IMR-90 (cell line): ENCODE measurements at regions not wholly inside any gene's neighbourhood (a gene's known extent, or its start where the extent isn't known, plus 50 kb on each side); places are given as distances from the start of the nearest gene placed in this dataset.

ENCODE experiments used
- ATAC-seq: fragments of 200-7000 bp; cut with Tn5 transposase; 2 replicates; pipeline ENCODE4 v1.9.1; 2020; ENCODE audit warnings: low read depth, mild to moderate bottlenecking, moderate library complexity
- BruUV-seq: library from RNA; stranded (reverse); fragments of 400-500 nt; replicated peaks from 2 replicates; lab custom pipeline; 2021; lab: Mats Ljungman, UMichigan
- CTCF ChIA-PET: fragments of 300-600 bp; formaldehyde crosslinking; extraction: SDS; loops from one replicate; lab custom pipeline; 2021; ENCODE audit warnings: antibody characterized with exemption; lab: Yijun Ruan, JAX
- POLR2A ChIA-PET: fragments of 300-600 bp; sonication (Branson Sonifier 250); formaldehyde crosslinking; loops from one replicate; lab custom pipeline; 2022; ENCODE audit warnings: antibody characterized with exemption; ENCODE audit not compliant: unreplicated experiment; lab: Charles Lee
- DNase-seq: peaks from one replicate; pipeline ENCODE4 v3.0.0; 2013
- H2AFZ ChIP-seq: replicated peaks from 2 replicates; pipeline ENCODE3; 2013; ENCODE audit warnings: low read length, mild to moderate bottlenecking; ENCODE audit not compliant: poor library complexity
- H2AK5ac ChIP-seq: 2 replicates; pipeline ENCODE4 v1.6.1; 2013; ENCODE audit warnings: low read depth, low read length, inconsistent platforms
- H2AK9ac ChIP-seq: replicated peaks from 2 replicates; pipeline ENCODE3; 2013; ENCODE audit warnings: mild to moderate bottlenecking, low read depth, low read length, moderate library complexity; ENCODE audit not compliant: poor library complexity
- H2BK120ac ChIP-seq: 2 replicates; pipeline ENCODE4 v1.6.1; 2013; ENCODE audit warnings: low read depth, low read length, inconsistent platforms
- H2BK15ac ChIP-seq: 3 replicates; pipeline ENCODE4 v1.6.1; 2013; ENCODE audit warnings: low read depth, low read length, inconsistent platforms
- H2BK20ac ChIP-seq: 2 replicates; pipeline ENCODE4 v1.6.1; 2013; ENCODE audit warnings: low read depth, mild to moderate bottlenecking, inconsistent platforms, low read length, moderate library complexity
- H2BK5ac ChIP-seq: 2 replicates; pipeline ENCODE4 v1.6.1; 2013; ENCODE audit warnings: mild to moderate bottlenecking, low read depth, low read length, inconsistent platforms; ENCODE audit not compliant: poor library complexity, severe bottlenecking
- H3K14ac ChIP-seq: replicated peaks from 2 replicates; pipeline ENCODE4 v1.6.1; 2013; ENCODE audit warnings: low read depth, low read length, inconsistent platforms
- H3K18ac ChIP-seq: 2 replicates; pipeline ENCODE4 v1.6.1; 2013; ENCODE audit warnings: low read depth, low read length, control low read depth
- H3K23ac ChIP-seq: 2 replicates; pipeline ENCODE4 v1.6.1; 2013; ENCODE audit warnings: low read depth, low read length, inconsistent platforms
- H3K27ac ChIP-seq: 2 replicates; pipeline ENCODE4 v1.5.1; 2013; ENCODE audit warnings: mild to moderate bottlenecking, control low read depth, low read length; ENCODE audit not compliant: insufficient read depth
- H3K27me3 ChIP-seq: 2 replicates; pipeline ENCODE4 v1.6.1; 2013; ENCODE audit warnings: low read length; ENCODE audit not compliant: control insufficient read depth, insufficient read depth
- H3K36me3 ChIP-seq: 2 replicates; pipeline ENCODE4 v1.6.1; 2013; ENCODE audit warnings: low read length, mixed read lengths; ENCODE audit not compliant: control insufficient read depth, insufficient read depth
- H3K4ac ChIP-seq: 2 replicates; pipeline ENCODE4 v1.6.1; 2013; ENCODE audit warnings: low read depth, low read length, inconsistent platforms
- H3K4me1 ChIP-seq: 2 replicates; pipeline ENCODE4 v1.6.1; 2013; ENCODE audit warnings: low read length, mixed read lengths; ENCODE audit not compliant: control insufficient read depth, insufficient read depth
- H3K4me2 ChIP-seq: 2 replicates; pipeline ENCODE4 v1.6.1; 2013; ENCODE audit warnings: low read depth, mild to moderate bottlenecking, control low read depth, low read length, moderate library complexity
- H3K4me3 ChIP-seq: 2 replicates; pipeline ENCODE4 v1.5.1; 2013; ENCODE audit warnings: low read depth, mild to moderate bottlenecking, control low read depth, low read length, moderate library complexity; ENCODE audit not compliant: insufficient read depth
- H3K56ac ChIP-seq: 2 replicates; pipeline ENCODE4 v1.6.1; 2013; ENCODE audit warnings: low read length, inconsistent platforms; ENCODE audit not compliant: insufficient read depth; ENCODE audit errors: extremely low read depth
- H3K79me1 ChIP-seq, 2 experiments: 2 replicates each; pipeline ENCODE4 v1.6.1; 2013; ENCODE audit warnings: low read length in 2 of 2, inconsistent platforms in 1 of 2, low read depth in 1 of 2
- H3K9ac ChIP-seq: 2 replicates; pipeline ENCODE4 v1.6.1; 2013; ENCODE audit warnings: low read depth, low read length, control low read depth
- H3K9me1 ChIP-seq: 2 replicates; pipeline ENCODE4 v1.6.1; 2013; ENCODE audit warnings: low read length, inconsistent platforms; ENCODE audit not compliant: insufficient read depth
- H3K9me3 ChIP-seq: 2 replicates; pipeline ENCODE4 v1.6.1; 2013; ENCODE audit warnings: low read length; ENCODE audit not compliant: control insufficient read depth, insufficient read depth
- H4K20me1 ChIP-seq: 2 replicates; pipeline ENCODE4 v1.6.1; 2013; ENCODE audit warnings: low read length, inconsistent platforms; ENCODE audit not compliant: insufficient read depth
- H4K5ac ChIP-seq: 2 replicates; pipeline ENCODE4 v1.6.1; 2013; ENCODE audit warnings: mild to moderate bottlenecking, low read depth, low read length, control low read depth
- H4K8ac ChIP-seq, 2 experiments: 2 replicates each; pipeline ENCODE4 v1.6.1; 2013; ENCODE audit warnings: low read depth in 2 of 2, low read length in 2 of 2, control low read depth in 1 of 2, inconsistent platforms in 1 of 2
- H4K91ac ChIP-seq: 2 replicates; pipeline ENCODE4 v1.6.1; 2013; ENCODE audit warnings: low read depth, low read length, inconsistent platforms; ENCODE audit not compliant: insufficient read depth
- BHLHE40 ChIP-seq: fragments of 150-350 bp; IDR thresholded peaks from 2 replicates; pipeline ENCODE4 v1.6.1; 2016; ENCODE audit warnings: mild to moderate bottlenecking, low read depth, low read length
- CHD1 ChIP-seq: IDR thresholded peaks from 2 replicates; pipeline ENCODE4 v1.6.1; 2012; ENCODE audit warnings: low read depth, low read length, improper control_type of control experiment
- FOS ChIP-seq: fragments of 150-350 bp; IDR thresholded peaks from 2 replicates; pipeline ENCODE4 v1.6.1; 2016; ENCODE audit warnings: low read depth, low read length
- MXI1 ChIP-seq: IDR thresholded peaks from 2 replicates; pipeline ENCODE4 v1.6.1; 2012; ENCODE audit warnings: low read depth, mild to moderate bottlenecking, low read length, moderate library complexity, borderline replicate concordance
- RCOR1 ChIP-seq: IDR thresholded peaks from 2 replicates; pipeline ENCODE4 v1.6.1; 2012; ENCODE audit warnings: mild to moderate bottlenecking, low read length, improper control_type of control experiment; ENCODE audit not compliant: insufficient replicate concordance
- RFX5 ChIP-seq: IDR thresholded peaks from 2 replicates; pipeline ENCODE4 v1.8.0; 2012; ENCODE audit warnings: low read depth, mild to moderate bottlenecking, low read length, moderate library complexity
- SMC3 ChIP-seq: fragments of 150-350 bp; IDR thresholded peaks from 2 replicates; pipeline ENCODE4 v1.6.1; 2016; ENCODE audit warnings: low read depth, mild to moderate bottlenecking, antibody characterized with exemption, low read length, moderate library complexity
- WGBS, 2 experiments: methylation state at CpG; one replicate each; pipeline versions ENCODE4 v1.1.5 to v1.1.7; 2013; ENCODE audit warnings: missing lambda C conversion rate in 2 of 2; ENCODE audit not compliant: insufficient read length in 1 of 2; ENCODE audit errors: extremely low coverage in 2 of 2; 5-methylcytosine and 5-hydroxymethylcytosine counted together
- dilution Hi-C: fragments of 300-500 bp; cut with HindIII; formaldehyde crosslinking; loops from one replicate; pipeline ENCODE4 v1.14.3; 2018; ENCODE audit warnings: low sequenced_read_pairs; ENCODE audit not compliant: unreplicated experiment
- in situ Hi-C: fragments of 300-500 bp; cut with MboI; formaldehyde crosslinking; loops from 3 replicates; pipeline ENCODE4 v1.14.3; 2019; ENCODE audit warnings: low sequenced_read_pairs, inconsistent platforms, mixed read lengths
- intact Hi-C: fragments of 100-400 bp; cut with micrococcal nuclease; formaldehyde crosslinking; loops from 2 replicates; pipeline ENCODE4 v1.10.0; 2022
- TF ChIP-seq, protein P1 (sequence below): conservative IDR thresholded peaks from 2 replicates; pipeline ENCODE4 v1.5.1; 2012; ENCODE audit warnings: mild to moderate bottlenecking, low read depth, low read length, improper control_type of control experiment
- TF ChIP-seq, protein P2 (sequence below): fragments of 150-350 bp; IDR thresholded peaks from 2 replicates; pipeline ENCODE4 v1.6.1; 2016; ENCODE audit warnings: low read depth, mild to moderate bottlenecking, low read length, moderate library complexity, borderline replicate concordance

DNA sequence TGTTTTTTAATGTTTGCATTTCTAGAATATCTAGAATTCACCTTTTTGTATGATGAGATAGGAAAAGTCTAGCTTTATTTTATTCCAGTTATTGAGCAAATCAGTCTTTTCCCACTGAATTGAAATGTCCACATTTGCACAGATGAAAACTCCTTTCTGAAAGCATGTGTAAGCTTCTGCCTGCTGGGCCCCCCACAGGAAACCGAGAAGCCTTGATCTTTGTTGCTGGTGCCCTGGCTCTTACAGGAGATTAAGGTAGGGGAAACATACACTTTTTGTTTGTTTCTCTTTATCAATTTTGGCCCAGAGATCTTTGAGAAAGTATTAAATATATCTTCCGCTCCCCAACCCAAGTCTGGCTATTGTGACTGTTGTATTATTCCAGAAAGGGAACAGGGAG lies 87.2 kb upstream of the GNAZ start:
- no peak overlapping the region for H2BK15ac ChIP-seq
- WGBS, 2 experiments, result no CpG with 5 or more reads among the region's 2 CpGs
- ATAC-seq (no peak), DNase-seq (no peak)
- no peak overlapping the region for H2AFZ ChIP-seq
- H4K5ac ChIP-seq, result no peak overlapping the region
- no peak overlapping the region for H3K56ac ChIP-seq
- in situ Hi-C loops, result no loop called here
- CTCF ChIA-PET, result no interaction called here
- no peak overlapping the region for H3K4ac ChIP-seq
- H3K9ac ChIP-seq, result no peak overlapping the region
- H4K20me1 ChIP-seq, result no peaks in the 10 kb centered on the region
- no peaks in the 10 kb centered on the region for H3K79me1 ChIP-seq
- dilution Hi-C loops, result no loop called here
- no peak overlapping the region for H3K23ac ChIP-seq
- no peak overlapping the region for H3K14ac ChIP-seq
- no peaks in the 10 kb centered on the region for H3K9me1 ChIP-seq
- TF ChIP-seq BHLHE40 (no peak), SMC3 (no peak), RCOR1 (no peak), FOS (no peak), MXI1 (no peak), CHD1 (no peak), RFX5 (no peak)
- TF ChIP-seq, protein P1, sequence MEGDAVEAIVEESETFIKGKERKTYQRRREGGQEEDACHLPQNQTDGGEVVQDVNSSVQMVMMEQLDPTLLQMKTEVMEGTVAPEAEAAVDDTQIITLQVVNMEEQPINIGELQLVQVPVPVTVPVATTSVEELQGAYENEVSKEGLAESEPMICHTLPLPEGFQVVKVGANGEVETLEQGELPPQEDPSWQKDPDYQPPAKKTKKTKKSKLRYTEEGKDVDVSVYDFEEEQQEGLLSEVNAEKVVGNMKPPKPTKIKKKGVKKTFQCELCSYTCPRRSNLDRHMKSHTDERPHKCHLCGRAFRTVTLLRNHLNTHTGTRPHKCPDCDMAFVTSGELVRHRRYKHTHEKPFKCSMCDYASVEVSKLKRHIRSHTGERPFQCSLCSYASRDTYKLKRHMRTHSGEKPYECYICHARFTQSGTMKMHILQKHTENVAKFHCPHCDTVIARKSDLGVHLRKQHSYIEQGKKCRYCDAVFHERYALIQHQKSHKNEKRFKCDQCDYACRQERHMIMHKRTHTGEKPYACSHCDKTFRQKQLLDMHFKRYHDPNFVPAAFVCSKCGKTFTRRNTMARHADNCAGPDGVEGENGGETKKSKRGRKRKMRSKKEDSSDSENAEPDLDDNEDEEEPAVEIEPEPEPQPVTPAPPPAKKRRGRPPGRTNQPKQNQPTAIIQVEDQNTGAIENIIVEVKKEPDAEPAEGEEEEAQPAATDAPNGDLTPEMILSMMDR, result no peak
- TF ChIP-seq, protein P2, sequence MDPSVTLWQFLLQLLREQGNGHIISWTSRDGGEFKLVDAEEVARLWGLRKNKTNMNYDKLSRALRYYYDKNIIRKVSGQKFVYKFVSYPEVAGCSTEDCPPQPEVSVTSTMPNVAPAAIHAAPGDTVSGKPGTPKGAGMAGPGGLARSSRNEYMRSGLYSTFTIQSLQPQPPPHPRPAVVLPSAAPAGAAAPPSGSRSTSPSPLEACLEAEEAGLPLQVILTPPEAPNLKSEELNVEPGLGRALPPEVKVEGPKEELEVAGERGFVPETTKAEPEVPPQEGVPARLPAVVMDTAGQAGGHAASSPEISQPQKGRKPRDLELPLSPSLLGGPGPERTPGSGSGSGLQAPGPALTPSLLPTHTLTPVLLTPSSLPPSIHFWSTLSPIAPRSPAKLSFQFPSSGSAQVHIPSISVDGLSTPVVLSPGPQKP, result no peak
- no peak overlapping the region for H4K91ac ChIP-seq
- H2BK5ac ChIP-seq, result no peak overlapping the region
- BruUV-seq, result no TSS peak
- H2BK120ac ChIP-seq, result no peak overlapping the region
- H2AK5ac ChIP-seq, result no peak overlapping the region
- H3K4me3 ChIP-seq, result no peak overlapping the region
- intact Hi-C loops, result no loop called here
- H3K18ac ChIP-seq, result no peak overlapping the region
- H3K27ac ChIP-seq, result no peak overlapping the region
- no peak overlapping the region for H3K4me2 ChIP-seq
- H3K36me3 ChIP-seq, result no peaks in the 10 kb centered on the region
- H2BK20ac ChIP-seq, result no peak overlapping the region
- H2AK9ac ChIP-seq, result no peak overlapping the region
- no peak overlapping the region for H4K8ac ChIP-seq
- no peaks in the 10 kb centered on the region for H3K27me3 ChIP-seq
- no peaks in the 10 kb centered on the region for H3K4me1 ChIP-seq
- POLR2A ChIA-PET, result no interaction called here
- peaks cover 6% of the 10 kb centered on the region for H3K9me3 ChIP-seq
